Keratinocyte (primary cell): ENCODE measurements at regions not wholly inside any gene's neighbourhood (a gene's known extent, or its start where the extent isn't known, plus 50 kb on each side); places are given as distances from the start of the nearest gene placed in this dataset.

ENCODE experiments used
- DNase-seq: peaks from one replicate; pipeline ENCODE4 v3.0.0-alpha.2; 2011; ENCODE audit warnings: low read depth, missing footprints, low spot score
- FAIRE-seq: peaks from 2 replicates; lab custom pipeline; 2011; peaks lifted over from hg19 to GRCh38; lab: Jason Lieb, UNC
- H2AFZ ChIP-seq: 2 replicates; pipeline ENCODE4 v1.6.0; 2012; ENCODE audit warnings: low read length, control low read depth, inconsistent platforms; ENCODE audit not compliant: control insufficient read depth
- H3K27ac ChIP-seq: 2 replicates; pipeline ENCODE4 v1.5.1; 2011; ENCODE audit warnings: low read length; ENCODE audit not compliant: control insufficient read depth, insufficient read depth
- H3K27me3 ChIP-seq: 3 replicates; pipeline ENCODE4 v1.6.0; 2011; ENCODE audit warnings: low read length; ENCODE audit not compliant: control insufficient read depth, insufficient read depth; ENCODE audit errors: extremely low read depth
- H3K36me3 ChIP-seq, 2 experiments: 2 replicates in 1 of 2; 3 replicates in 1 of 2; pipeline ENCODE4 v1.5.1; 2011; ENCODE audit warnings: low read length in 2 of 2, mild to moderate bottlenecking in 1 of 2; ENCODE audit not compliant: control insufficient read depth in 2 of 2, insufficient read depth in 2 of 2; ENCODE audit errors: extremely low read depth in 1 of 2
- H3K4me1 ChIP-seq: 3 replicates; pipeline ENCODE4 v1.5.1; 2011; ENCODE audit warnings: low read length; ENCODE audit not compliant: control insufficient read depth, insufficient read depth; ENCODE audit errors: extremely low read depth
- H3K4me2 ChIP-seq: 3 replicates; pipeline ENCODE4 v1.6.0; 2011; ENCODE audit warnings: low read depth, low read length; ENCODE audit not compliant: control insufficient read depth, insufficient read depth; ENCODE audit errors: extremely low read depth
- H3K4me3 ChIP-seq, 3 experiments: fragments of 200-600 bp in 1 of 3; sonication (generic) in 1 of 3; 2 replicates in 2 of 3; 3 replicates in 1 of 3; pipeline ENCODE4 v1.5.1; 2011 to 2016; ENCODE audit warnings: low read length in 3 of 3, mild to moderate bottlenecking in 3 of 3, control low read depth in 2 of 3, inconsistent platforms in 1 of 3, low read depth in 1 of 3, mixed read lengths in 1 of 3, mixed run types in 1 of 3, moderate library complexity in 1 of 3; ENCODE audit not compliant: control insufficient read depth in 2 of 3, insufficient read depth in 2 of 3; ENCODE audit errors: extremely low read depth in 1 of 3
- H3K79me2 ChIP-seq: 2 replicates; pipeline ENCODE4 v1.6.0; 2012; ENCODE audit warnings: low read length; ENCODE audit not compliant: control insufficient read depth, insufficient read depth
- H3K9ac ChIP-seq: 3 replicates; pipeline ENCODE4 v1.6.0; 2011; ENCODE audit warnings: low read length; ENCODE audit not compliant: control insufficient read depth, insufficient read depth; ENCODE audit errors: extremely low read depth
- H3K9me1 ChIP-seq: 3 replicates; pipeline ENCODE4 v1.6.0; 2011; ENCODE audit warnings: low read length; ENCODE audit not compliant: control insufficient read depth, insufficient read depth; ENCODE audit errors: extremely low read depth
- H3K9me3 ChIP-seq: 2 replicates; pipeline ENCODE4 v1.5.1; 2012; ENCODE audit warnings: low read depth, low read length; ENCODE audit not compliant: control insufficient read depth
- H4K20me1 ChIP-seq: 3 replicates; pipeline ENCODE4 v1.6.0; 2011; ENCODE audit warnings: low read length; ENCODE audit not compliant: control insufficient read depth, insufficient read depth; ENCODE audit errors: extremely low read depth
- EZH2 ChIP-seq: IDR thresholded peaks from one replicate; pipeline ENCODE4 v1.6.1; 2012; ENCODE audit warnings: inconsistent platforms, mild to moderate bottlenecking, low read length, moderate library complexity
- dilution Hi-C: fragments of 300-500 bp; cut with MboI; formaldehyde crosslinking; loops from one replicate; pipeline ENCODE4 v1.7.0; 2020; ENCODE audit warnings: low sequenced_read_pairs; ENCODE audit not compliant: extremely low pct_ligation_motif_present
- TF ChIP-seq, protein P1 (sequence below), 3 experiments: IDR thresholded peaks in 1 of 3; conservative IDR thresholded peaks in 1 of 3; optimal IDR thresholded peaks in 1 of 3; 2 replicates in 2 of 3; 3 replicates in 1 of 3; pipeline versions ENCODE3 to v1.5.1; 2011; ENCODE audit warnings: low read length in 3 of 3, mild to moderate bottlenecking in 3 of 3, moderate library complexity in 2 of 3, control low read depth in 1 of 3, inconsistent platforms in 1 of 3; ENCODE audit not compliant: insufficient read depth in 2 of 3; ENCODE audit errors: extremely low read depth in 1 of 3

DNA sequence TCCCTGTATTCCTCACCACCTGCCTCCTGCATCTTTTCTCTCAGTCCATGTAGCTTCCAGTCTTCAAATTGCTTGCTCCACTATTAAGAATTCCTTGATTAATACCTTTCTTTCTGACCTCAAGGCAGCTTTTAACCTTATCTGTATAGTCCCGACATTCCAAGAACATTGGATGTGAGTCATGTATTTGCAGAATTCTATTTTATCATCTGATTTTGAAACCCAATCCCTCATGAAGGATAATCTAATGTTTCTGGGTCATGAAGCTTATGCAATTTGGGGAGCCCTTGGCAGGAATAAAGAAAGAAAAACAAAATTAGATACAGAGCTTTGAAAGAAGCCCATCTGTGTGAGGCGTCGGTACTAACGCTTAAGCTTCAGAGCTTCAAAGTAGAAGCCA is 63.4 kb upstream of the CCND2 start:
- Histone ChIP-seq H4K20me1 (no peaks in the 10 kb centered on the region), H3K4me2 (no peak overlapping the region), H3K36me3 (no peaks in the 10 kb centered on the region), H3K9me3 (no peaks in the 10 kb centered on the region), H3K4me1 (no peaks in the 10 kb centered on the region), H3K27ac (no peak overlapping the region), H3K27me3 (peaks cover 11% of the 10 kb centered on the region), H2AFZ (no peak overlapping the region), H3K4me3 (no peak overlapping the region), H3K79me2 (no peaks in the 10 kb centered on the region), H3K9ac (no peak overlapping the region), H3K9me1 (no peaks in the 10 kb centered on the region)
- no peak for FAIRE-seq
- TF ChIP-seq, protein P1, sequence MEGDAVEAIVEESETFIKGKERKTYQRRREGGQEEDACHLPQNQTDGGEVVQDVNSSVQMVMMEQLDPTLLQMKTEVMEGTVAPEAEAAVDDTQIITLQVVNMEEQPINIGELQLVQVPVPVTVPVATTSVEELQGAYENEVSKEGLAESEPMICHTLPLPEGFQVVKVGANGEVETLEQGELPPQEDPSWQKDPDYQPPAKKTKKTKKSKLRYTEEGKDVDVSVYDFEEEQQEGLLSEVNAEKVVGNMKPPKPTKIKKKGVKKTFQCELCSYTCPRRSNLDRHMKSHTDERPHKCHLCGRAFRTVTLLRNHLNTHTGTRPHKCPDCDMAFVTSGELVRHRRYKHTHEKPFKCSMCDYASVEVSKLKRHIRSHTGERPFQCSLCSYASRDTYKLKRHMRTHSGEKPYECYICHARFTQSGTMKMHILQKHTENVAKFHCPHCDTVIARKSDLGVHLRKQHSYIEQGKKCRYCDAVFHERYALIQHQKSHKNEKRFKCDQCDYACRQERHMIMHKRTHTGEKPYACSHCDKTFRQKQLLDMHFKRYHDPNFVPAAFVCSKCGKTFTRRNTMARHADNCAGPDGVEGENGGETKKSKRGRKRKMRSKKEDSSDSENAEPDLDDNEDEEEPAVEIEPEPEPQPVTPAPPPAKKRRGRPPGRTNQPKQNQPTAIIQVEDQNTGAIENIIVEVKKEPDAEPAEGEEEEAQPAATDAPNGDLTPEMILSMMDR (optimal IDR thresholded peaks at IDR 0.05 in 1 of 3, IDR thresholded peaks at IDR 0.05 in 1 of 3, conservative IDR thresholded peaks at IDR 0.05 in 1 of 3; ENCODE audit: extremely low read depth in 1 of 3, insufficient read depth in 2 of 3, low read length in 3 of 3): no peak
- TF ChIP-seq EZH2: no peak
- dilution Hi-C loops: no loop called here
- DNase-seq: no peak

DNA sequence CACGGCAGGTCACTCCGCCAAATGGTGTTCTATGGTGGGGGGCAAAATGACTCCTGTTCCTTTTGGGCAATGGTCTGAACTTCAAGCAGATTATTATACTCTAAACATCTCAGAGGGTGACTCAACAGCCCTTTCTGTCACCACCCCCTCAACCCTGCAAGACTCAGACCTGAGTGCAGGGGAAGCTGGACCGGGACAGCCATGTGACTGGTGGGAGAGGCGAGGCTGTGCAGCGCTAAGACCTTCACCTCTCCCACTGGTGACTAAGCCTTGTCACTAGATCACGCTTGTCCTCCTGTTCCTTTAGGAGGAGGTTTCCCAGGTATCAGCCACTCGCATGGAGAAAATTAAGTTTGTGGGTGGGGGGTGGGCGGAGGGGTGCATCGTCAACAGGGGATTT is 67.1 kb upstream of the CCND2 start:
- H4K20me1 ChIP-seq: no peaks in the 10 kb centered on the region
- H3K4me3 ChIP-seq: no peak overlapping the region
- TF ChIP-seq EZH2: no peak
- TF ChIP-seq, protein P1 (optimal IDR thresholded peaks at IDR 0.05 in 1 of 3, IDR thresholded peaks at IDR 0.05 in 1 of 3, conservative IDR thresholded peaks at IDR 0.05 in 1 of 3; ENCODE audit: extremely low read depth in 1 of 3, insufficient read depth in 2 of 3, low read length in 3 of 3): no peak
- H3K9me1 ChIP-seq: no peaks in the 10 kb centered on the region
- H3K4me1 ChIP-seq: no peaks in the 10 kb centered on the region
- H3K9me3 ChIP-seq: no peaks in the 10 kb centered on the region
- peaks cover 28% of the 10 kb centered on the region for H3K27me3 ChIP-seq
- no peak for FAIRE-seq
- no peak overlapping the region for H3K27ac ChIP-seq
- no peak overlapping the region for H3K9ac ChIP-seq
- dilution Hi-C loops: no loop called here
- no peak overlapping the region for H3K4me2 ChIP-seq
- no peak for DNase-seq
- no peaks in the 10 kb centered on the region for H3K79me2 ChIP-seq
- no peak overlapping the region for H2AFZ ChIP-seq
- no peaks in the 10 kb centered on the region for H3K36me3 ChIP-seq
